WTC11 (cell line): ENCODE measurements at regions not wholly inside any gene's neighbourhood (a gene's known extent, or its start where the extent isn't known, plus 50 kb on each side); places are given as distances from the start of the nearest gene placed in this dataset.
A peak's percentile ranks its signal among the peaks of the same experiment; 100 is the strongest.
"Not testable (repeated sequence)": the region's sequence is repeated elsewhere in the genome, so short reads cannot be mapped to it uniquely, and the experiment has no call there.

Source experiments
- ATAC-seq: fragments of 200-7000 bp; cut with Tn5 transposase; 2 replicates; pipeline ENCODE4 v1.10.0; 2021; ENCODE audit warnings: mild to moderate bottlenecking, moderate library complexity
- CTCF ChIA-PET: fragments of 300-600 bp; sonication (Branson Sonifier 250); formaldehyde crosslinking; loops from one replicate; lab custom pipeline; 2021; ENCODE audit warnings: antibody characterized with exemption; lab: Charles Lee
- POLR2A ChIA-PET: fragments of 350-600 bp; sonication (Branson Sonifier 250); formaldehyde crosslinking; loops from one replicate; lab custom pipeline; 2021; ENCODE audit warnings: antibody characterized with exemption; lab: Charles Lee
- DNase-seq: peaks from one replicate; pipeline ENCODE4 v3.0.0; 2021; ENCODE audit warnings: low spot score
- H3K27ac Mint-ChIP-seq: 2 replicates; pipeline ENCODE4 v1.8.0; 2021; ENCODE audit warnings: mixed read lengths
- H3K27me3 Mint-ChIP-seq: 2 replicates; pipeline ENCODE4 v1.8.0; 2021; ENCODE audit warnings: low read depth, mild to moderate bottlenecking, moderate library complexity, mixed read lengths
- H3K36me3 Mint-ChIP-seq: 2 replicates; pipeline ENCODE4 v1.8.0; 2021; ENCODE audit warnings: mixed read lengths
- H3K4me1 Mint-ChIP-seq: 2 replicates; pipeline ENCODE4 v1.8.0; 2022; ENCODE audit warnings: mixed read lengths
- H3K4me3 Mint-ChIP-seq: 2 replicates; pipeline ENCODE4 v1.8.0; 2021; ENCODE audit warnings: mild to moderate bottlenecking, moderate library complexity, mixed read lengths
- H3K9me3 Mint-ChIP-seq: 2 replicates; pipeline ENCODE4 v1.8.0; 2021; ENCODE audit warnings: mixed read lengths
- CREB1 ChIP-seq: sonication (generic); formaldehyde crosslinking; IDR thresholded peaks from 2 replicates; pipeline ENCODE4 v1.8.0; 2023; ENCODE audit warnings: mild to moderate bottlenecking, missing genetic modification reagents
- CTCF ChIP-seq: fragments of 200-600 bp; IDR thresholded peaks from 2 replicates; pipeline ENCODE4 v1.8.0; 2022; ENCODE audit warnings: antibody characterized with exemption
- E2F4 ChIP-seq: sonication (generic); formaldehyde crosslinking; IDR thresholded peaks from 2 replicates; pipeline ENCODE4 v1.8.1; 2022; ENCODE audit warnings: low read depth, mild to moderate bottlenecking, moderate library complexity, missing genetic modification reagents, borderline replicate concordance
- FOXJ3 ChIP-seq: sonication (generic); formaldehyde crosslinking; IDR thresholded peaks from 2 replicates; pipeline ENCODE4 v1.9.0; 2021; ENCODE audit warnings: missing genetic modification reagents, mild to moderate bottlenecking, borderline replicate concordance
- HMGA2 ChIP-seq: fragments of 250-450 bp; sonication (Bioruptor Pico); IDR thresholded peaks from 2 replicates; pipeline ENCODE4 v1.4.0; 2021; ENCODE audit warnings: mild to moderate bottlenecking, moderate library complexity
- IRF2 ChIP-seq: sonication (generic); formaldehyde crosslinking; IDR thresholded peaks from 2 replicates; pipeline ENCODE4 v1.8.0; 2022; ENCODE audit warnings: low read depth, missing genetic modification reagents, borderline replicate concordance
- MYBL2 ChIP-seq: sonication (generic); formaldehyde crosslinking; IDR thresholded peaks from 2 replicates; pipeline ENCODE4 v1.8.1; 2023; ENCODE audit warnings: mild to moderate bottlenecking, moderate library complexity, missing genetic modification reagents
- NR1H2 ChIP-seq: sonication (generic); formaldehyde crosslinking; IDR thresholded peaks from 2 replicates; pipeline ENCODE4 v1.9.0; 2021; ENCODE audit warnings: mild to moderate bottlenecking, moderate library complexity, missing genetic modification reagents
- NR3C1 ChIP-seq: sonication (generic); formaldehyde crosslinking; conservative IDR thresholded peaks from 2 replicates; pipeline ENCODE4 v1.8.1; 2023; ENCODE audit warnings: low read depth, mild to moderate bottlenecking, missing genetic modification reagents
- RELA ChIP-seq: sonication (generic); formaldehyde crosslinking; IDR thresholded peaks from 2 replicates; pipeline ENCODE4 v1.8.1; 2022; ENCODE audit warnings: missing genetic modification reagents, mild to moderate bottlenecking, borderline replicate concordance
- SP1 ChIP-seq: sonication (generic); formaldehyde crosslinking; conservative IDR thresholded peaks from 2 replicates; pipeline ENCODE4 v1.8.1; 2022; ENCODE audit warnings: missing genetic modification reagents
- TP53 ChIP-seq: sonication (generic); formaldehyde crosslinking; IDR thresholded peaks from 2 replicates; pipeline ENCODE4 v1.8.1; 2023; ENCODE audit warnings: mild to moderate bottlenecking, missing genetic modification reagents
- USF1 ChIP-seq: sonication (generic); formaldehyde crosslinking; IDR thresholded peaks from 2 replicates; pipeline ENCODE4 v1.8.0; 2022; ENCODE audit warnings: mild to moderate bottlenecking, missing genetic modification reagents
- ZBTB21 ChIP-seq: sonication (generic); formaldehyde crosslinking; IDR thresholded peaks from 2 replicates; pipeline ENCODE4 v1.8.1; 2023; ENCODE audit warnings: mild to moderate bottlenecking, missing genetic modification reagents, borderline replicate concordance
- ZNF416 ChIP-seq: fragments of 250-450 bp; sonication (Bioruptor Pico); IDR thresholded peaks from 2 replicates; pipeline ENCODE4 v1.9.0; 2021; ENCODE audit warnings: mild to moderate bottlenecking, inconsistent platforms
- TF ChIP-seq, protein P1 (sequence below): sonication (generic); formaldehyde crosslinking; IDR thresholded peaks from 2 replicates; pipeline ENCODE4 v1.8.1; 2022; ENCODE audit warnings: missing genetic modification reagents, borderline replicate concordance
- TF ChIP-seq, protein P2 (sequence below): sonication (generic); formaldehyde crosslinking; IDR thresholded peaks from 2 replicates; pipeline ENCODE4 v1.8.1; 2022; ENCODE audit warnings: mild to moderate bottlenecking, missing genetic modification reagents, moderate library complexity, borderline replicate concordance

DNA sequence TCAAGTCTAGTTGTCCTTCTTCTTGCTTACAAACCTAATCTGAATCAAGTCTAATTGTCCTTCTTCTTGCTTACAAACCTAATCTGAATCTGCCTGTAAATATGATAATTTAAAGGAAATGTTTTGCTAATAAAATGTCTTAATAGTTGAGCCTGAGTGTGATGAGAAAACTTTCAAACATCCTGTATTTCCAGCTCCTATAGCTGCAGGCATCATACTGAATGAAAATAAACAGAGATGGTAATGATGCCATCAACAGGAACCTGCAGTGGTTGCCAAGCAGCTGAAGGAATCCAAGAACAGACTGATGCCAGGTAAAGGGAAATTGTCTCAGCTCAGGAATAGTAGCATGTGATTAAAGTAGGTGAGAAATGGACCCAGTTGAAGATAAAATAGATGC, 156.1 kb upstream of the IRS4 start (continued):
- TF ChIP-seq, protein P1, sequence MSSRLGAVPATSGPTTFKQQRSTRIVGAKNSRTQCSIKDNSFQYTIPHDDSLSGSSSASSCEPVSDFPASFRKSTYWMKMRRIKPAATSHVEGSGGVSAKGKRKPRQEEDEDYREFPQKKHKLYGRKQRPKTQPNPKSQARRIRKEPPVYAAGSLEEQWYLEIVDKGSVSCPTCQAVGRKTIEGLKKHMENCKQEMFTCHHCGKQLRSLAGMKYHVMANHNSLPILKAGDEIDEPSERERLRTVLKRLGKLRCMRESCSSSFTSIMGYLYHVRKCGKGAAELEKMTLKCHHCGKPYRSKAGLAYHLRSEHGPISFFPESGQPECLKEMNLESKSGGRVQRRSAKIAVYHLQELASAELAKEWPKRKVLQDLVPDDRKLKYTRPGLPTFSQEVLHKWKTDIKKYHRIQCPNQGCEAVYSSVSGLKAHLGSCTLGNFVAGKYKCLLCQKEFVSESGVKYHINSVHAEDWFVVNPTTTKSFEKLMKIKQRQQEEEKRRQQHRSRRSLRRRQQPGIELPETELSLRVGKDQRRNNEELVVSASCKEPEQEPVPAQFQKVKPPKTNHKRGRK (CRISPR knock-in tag), result no peak
- TF ChIP-seq IRF2 (CRISPR knock-in tag) (no peak), MYBL2 (CRISPR knock-in tag) (no peak), ZNF416 (CRISPR knock-in tag) (no peak), CREB1 (no peak), TP53 (CRISPR knock-in tag) (no peak), NR1H2 (CRISPR knock-in tag) (no peak), FOXJ3 (no peak), NR3C1 (CRISPR knock-in tag) (no peak), RELA (CRISPR knock-in tag) (no peak), HMGA2 (CRISPR knock-in tag) (no peak)
- TF ChIP-seq, protein P2, sequence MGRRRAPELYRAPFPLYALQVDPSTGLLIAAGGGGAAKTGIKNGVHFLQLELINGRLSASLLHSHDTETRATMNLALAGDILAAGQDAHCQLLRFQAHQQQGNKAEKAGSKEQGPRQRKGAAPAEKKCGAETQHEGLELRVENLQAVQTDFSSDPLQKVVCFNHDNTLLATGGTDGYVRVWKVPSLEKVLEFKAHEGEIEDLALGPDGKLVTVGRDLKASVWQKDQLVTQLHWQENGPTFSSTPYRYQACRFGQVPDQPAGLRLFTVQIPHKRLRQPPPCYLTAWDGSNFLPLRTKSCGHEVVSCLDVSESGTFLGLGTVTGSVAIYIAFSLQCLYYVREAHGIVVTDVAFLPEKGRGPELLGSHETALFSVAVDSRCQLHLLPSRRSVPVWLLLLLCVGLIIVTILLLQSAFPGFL (CRISPR knock-in tag), result no peak
- TF ChIP-seq, all 79 proteins: peak for 0

- DNase-seq, result no peak
- ATAC-seq, result peak; percentile 55
- Mint-ChIP-seq H3K9me3 (peaks cover 32% of the 10 kb centered on the region), H3K4me1 (peaks cover 16% of the 10 kb centered on the region), H3K27ac (peak overlapping the region; percentile 26), H3K36me3 (peaks cover 24% of the 10 kb centered on the region), H3K27me3 (no peaks in the 10 kb centered on the region; the same call in 1 of the 2 replicates), H3K4me3 (no peak overlapping the region)
- TF ChIP-seq E2F4 (no peak), SP1 (no peak)
- ChIA-PET CTCF (no interaction called here), POLR2A (no interaction called here)
Observed at GRCh38 chrX:108875548-108875947, 139.2 kb upstream of the IRS4 start.

GRCh38 chrX:108843039-108843438, 106.7 kb upstream of the IRS4 start:
- H3K27me3 Mint-ChIP-seq, POLR2A ChIA-PET, CTCF ChIA-PET, H3K4me3 Mint-ChIP-seq, DNase-seq, ATAC-seq, H3K36me3 Mint-ChIP-seq, H3K27ac Mint-ChIP-seq: not testable (repeated sequence)
- H3K9me3 Mint-ChIP-seq, result peaks cover 19% of the 10 kb centered on the region
- peaks cover 16% of the 10 kb centered on the region for H3K4me1 Mint-ChIP-seq

- POLR2A ChIA-PET, result no interaction called here
Observed at GRCh38 chrX:108833993-108834392, 97.6 kb upstream of the IRS4 start.

More at GRCh38 chrX:108833993-108834392, 97.6 kb upstream of the IRS4 start:
- CTCF ChIA-PET, result no interaction called here
- Mint-ChIP-seq H3K4me3 (no peak overlapping the region), H3K36me3 (no peaks in the 10 kb centered on the region), H3K4me1 (no peaks in the 10 kb centered on the region), H3K27me3 (no peaks in the 10 kb centered on the region), H3K9me3 (no peaks in the 10 kb centered on the region), H3K27ac (no peak overlapping the region)
- TF ChIP-seq USF1 (CRISPR knock-in tag), result no peak
- TF ChIP-seq CTCF, result no peak
- TF ChIP-seq ZBTB21 (CRISPR knock-in tag), result no peak
- DNase-seq, result no peak
- no peak for ATAC-seq
